ENCODE measurements at regions not wholly inside any gene's neighbourhood (a gene's known extent, or its start where the extent isn't known, plus 50 kb on each side); places are given as distances from the start of the nearest gene placed in this dataset.

DNA sequence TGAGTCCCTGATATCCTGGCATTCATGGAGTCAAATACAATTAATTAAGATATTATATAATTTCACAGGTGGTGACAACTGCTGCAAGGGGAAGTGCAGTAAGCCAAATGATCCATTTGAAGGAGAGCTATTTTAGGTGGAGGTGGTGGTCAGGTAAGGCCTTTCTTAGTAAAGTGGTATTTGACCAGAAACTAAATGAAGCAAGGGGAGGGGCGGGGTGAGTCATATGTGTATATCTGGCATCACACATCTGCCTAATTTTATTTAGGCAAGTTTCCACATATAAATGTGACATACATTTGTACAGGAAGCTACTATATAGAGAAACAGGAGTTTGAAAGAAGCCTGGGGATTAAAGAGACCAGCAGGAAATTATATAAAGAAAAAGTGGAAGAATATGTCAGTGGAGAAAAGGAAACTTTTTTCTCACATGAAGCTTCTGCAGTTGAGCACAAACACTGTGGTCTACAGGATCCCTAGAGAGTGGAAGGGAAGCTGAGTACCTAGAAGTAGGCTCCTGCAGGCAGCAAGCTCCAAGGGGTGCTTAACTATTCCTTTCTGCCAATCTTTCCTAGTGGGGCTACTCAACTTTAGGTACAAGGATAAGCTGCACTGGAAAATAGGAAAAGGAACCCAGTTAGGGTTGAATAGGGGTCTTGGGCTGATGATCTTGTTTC is 99.6 kb downstream of the OGFRL1 start:
- TF ChIP-seq, protein P1, sequence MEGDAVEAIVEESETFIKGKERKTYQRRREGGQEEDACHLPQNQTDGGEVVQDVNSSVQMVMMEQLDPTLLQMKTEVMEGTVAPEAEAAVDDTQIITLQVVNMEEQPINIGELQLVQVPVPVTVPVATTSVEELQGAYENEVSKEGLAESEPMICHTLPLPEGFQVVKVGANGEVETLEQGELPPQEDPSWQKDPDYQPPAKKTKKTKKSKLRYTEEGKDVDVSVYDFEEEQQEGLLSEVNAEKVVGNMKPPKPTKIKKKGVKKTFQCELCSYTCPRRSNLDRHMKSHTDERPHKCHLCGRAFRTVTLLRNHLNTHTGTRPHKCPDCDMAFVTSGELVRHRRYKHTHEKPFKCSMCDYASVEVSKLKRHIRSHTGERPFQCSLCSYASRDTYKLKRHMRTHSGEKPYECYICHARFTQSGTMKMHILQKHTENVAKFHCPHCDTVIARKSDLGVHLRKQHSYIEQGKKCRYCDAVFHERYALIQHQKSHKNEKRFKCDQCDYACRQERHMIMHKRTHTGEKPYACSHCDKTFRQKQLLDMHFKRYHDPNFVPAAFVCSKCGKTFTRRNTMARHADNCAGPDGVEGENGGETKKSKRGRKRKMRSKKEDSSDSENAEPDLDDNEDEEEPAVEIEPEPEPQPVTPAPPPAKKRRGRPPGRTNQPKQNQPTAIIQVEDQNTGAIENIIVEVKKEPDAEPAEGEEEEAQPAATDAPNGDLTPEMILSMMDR (conservative IDR thresholded peaks at IDR 0.05; ENCODE audit: low read depth, low read length), result no peak
- DNase-seq (ENCODE audit: low read depth), result no peak
- no peak overlapping the region for H3K4me3 ChIP-seq (ENCODE audit: low read length)

DNA sequence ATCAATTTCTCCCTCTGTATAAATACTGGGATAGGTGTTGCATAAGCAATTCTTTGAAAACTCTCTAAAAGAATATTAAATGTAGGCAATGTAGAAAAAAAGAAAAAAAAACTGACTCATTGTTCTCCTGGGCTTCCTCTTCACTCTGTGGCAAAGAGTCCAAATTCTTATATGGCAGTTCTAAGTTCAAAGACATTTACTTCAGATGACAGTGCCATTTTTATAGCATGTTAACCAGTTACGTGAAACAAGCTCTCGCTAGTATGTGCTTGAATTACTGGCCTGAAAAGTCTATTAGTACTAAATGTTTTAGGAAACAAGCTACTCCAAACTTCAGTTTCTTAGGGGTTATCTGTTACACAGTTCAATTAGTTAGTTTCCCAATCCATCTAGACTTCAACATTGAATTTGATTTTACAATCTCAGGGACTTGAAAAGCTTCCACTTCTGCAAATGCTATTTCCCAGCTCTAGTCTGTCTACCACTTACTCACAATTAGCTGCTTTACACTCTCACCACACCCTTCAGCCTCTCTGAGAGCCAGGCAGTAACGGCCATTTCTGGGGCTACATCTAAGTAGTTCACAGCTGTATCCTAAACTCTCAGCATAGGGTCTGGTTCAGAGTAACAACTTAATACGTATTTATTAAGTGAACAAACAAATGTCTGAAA is 100.4 kb downstream of the OGFRL1 start:
- DNase-seq (ENCODE audit: low read depth), result no peak

DNA sequence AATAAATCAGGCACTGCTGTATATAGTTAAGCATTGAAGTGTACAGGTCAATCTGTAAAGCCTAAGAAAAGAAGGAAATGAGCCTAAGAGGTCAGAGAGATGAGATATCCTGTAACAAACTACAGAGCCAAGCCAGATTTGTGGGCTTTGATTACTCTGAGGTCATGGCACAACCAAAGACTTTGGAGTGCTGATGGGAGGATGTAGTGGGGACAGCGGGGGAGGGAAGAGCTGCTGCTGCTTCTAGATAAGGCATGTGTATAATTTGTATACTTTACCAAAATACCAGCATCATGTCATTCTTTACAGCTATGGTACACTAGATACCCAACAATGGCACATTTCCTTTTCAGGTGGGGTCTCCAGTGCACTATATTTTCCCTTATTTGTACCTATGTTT is 102.5 kb downstream of the OGFRL1 start:
- TF ChIP-seq, protein P1 (conservative IDR thresholded peaks at IDR 0.05; ENCODE audit: low read depth, low read length), result no peak
- no peak for DNase-seq (ENCODE audit: low read depth)
- no peak overlapping the region for H3K4me3 ChIP-seq (ENCODE audit: low read length)

More for the DNA sequence above, 100.4 kb downstream of the OGFRL1 start:
- TF ChIP-seq, protein P1 (conservative IDR thresholded peaks at IDR 0.05; ENCODE audit: low read depth, low read length), result no peak
- no peak overlapping the region for H3K4me3 ChIP-seq (ENCODE audit: low read length)

DNA sequence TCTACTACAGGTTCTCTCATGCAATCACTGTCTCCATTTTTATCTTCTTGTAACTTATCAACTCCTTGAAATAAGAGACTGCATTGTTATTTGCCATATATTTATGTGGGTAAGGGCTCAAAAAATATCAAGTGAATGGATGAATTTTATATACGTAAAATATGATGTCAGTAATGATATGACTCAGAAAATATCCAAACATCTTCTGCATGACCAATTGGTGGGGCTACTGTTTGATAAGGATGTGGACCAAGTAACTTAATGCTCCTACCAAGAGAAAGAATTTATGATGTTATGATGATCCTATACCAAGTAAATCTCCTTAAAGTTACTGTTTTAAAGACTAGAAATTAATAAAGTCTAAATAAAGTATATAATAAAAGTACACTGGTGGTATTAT is 103.7 kb downstream of the OGFRL1 start:
- DNase-seq (ENCODE audit: low read depth), result no peak
- H3K4me3 ChIP-seq (ENCODE audit: low read length), result no peak overlapping the region
- TF ChIP-seq, protein P1 (conservative IDR thresholded peaks at IDR 0.05; ENCODE audit: low read depth, low read length), result no peak

DNA sequence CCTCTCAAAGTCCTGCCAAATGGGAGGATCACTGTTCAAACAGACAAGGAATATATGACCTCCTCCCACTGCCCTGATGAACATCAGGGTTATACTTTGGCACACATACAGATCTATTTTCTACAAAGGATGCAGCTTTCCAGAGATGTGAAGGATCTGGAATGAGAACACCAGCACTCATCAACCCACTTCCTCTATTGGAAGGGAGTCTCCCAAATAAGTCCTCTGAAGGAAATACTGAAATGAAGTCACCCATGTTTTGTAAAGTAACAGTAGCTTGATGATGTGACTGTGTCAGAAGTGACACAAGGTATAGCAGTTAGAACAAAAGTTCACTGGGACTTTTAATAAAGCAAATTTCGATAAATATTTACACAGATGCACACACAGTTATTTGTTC is 104.9 kb downstream of the OGFRL1 start:
- no peak for DNase-seq (ENCODE audit: low read depth)
- no peak overlapping the region for H3K4me3 ChIP-seq (ENCODE audit: low read length)
- TF ChIP-seq, protein P1 (conservative IDR thresholded peaks at IDR 0.05; ENCODE audit: low read depth, low read length), result no peak

DNA sequence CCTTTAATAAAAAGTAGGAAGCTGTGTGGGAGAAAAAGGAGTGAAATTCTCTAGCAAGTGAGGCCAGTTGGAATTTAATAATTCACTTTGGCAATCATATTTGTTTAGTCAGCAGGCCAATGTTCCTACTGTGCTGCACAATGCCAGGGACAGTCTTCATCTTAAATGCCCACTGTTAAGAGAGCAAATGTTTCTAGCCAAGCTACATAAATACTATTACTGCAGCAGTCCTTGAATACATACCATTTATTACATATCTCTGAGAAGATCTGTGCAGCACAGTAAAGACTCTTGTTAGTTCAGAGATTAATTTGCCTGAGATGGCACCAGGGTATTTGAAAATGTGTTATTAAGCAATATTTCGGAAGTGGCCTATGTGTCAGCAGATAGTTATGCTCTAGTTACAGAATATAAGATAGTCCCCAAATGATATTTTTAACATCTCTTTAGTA is 105.4 kb downstream of the OGFRL1 start:
- no peak overlapping the region for H3K4me3 ChIP-seq (ENCODE audit: low read length)
- no peak for DNase-seq (ENCODE audit: low read depth)
- TF ChIP-seq, protein P1 (conservative IDR thresholded peaks at IDR 0.05; ENCODE audit: low read depth, low read length), result no peak

DNA sequence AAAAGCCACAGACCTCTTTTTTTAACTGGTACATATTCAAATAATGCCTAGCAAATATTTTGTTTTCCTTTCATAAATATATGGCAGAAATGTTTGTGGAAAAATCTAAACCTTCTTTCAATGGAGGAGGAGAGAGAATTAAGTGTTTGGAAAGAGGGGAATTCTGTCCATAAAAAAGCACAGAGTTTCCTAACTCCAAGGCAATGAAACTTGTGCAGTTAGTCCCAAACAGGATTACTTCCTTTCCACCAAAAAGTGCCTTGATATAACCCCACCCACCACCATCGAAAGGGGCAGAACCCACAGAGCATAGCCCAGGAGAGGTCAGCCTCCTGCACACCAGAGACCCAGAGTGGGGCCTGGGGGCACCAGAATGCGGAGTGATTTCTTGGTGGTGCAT is 106.3 kb downstream of the OGFRL1 start:
- H3K4me3 ChIP-seq (ENCODE audit: low read length), result no peak overlapping the region
- TF ChIP-seq, protein P1 (conservative IDR thresholded peaks at IDR 0.05; ENCODE audit: low read depth, low read length), result no peak
- DNase-seq (ENCODE audit: low read depth), result no peak

All from retinal pigment epithelial cell (primary cell).